Liver (tissue), 8 donors: ENCODE measurements at regions not wholly inside any gene's neighbourhood (a gene's known extent, or its start where the extent isn't known, plus 50 kb on each side); places are given as distances from the start of the nearest gene placed in this dataset.

ENCODE experiments used
- DNase-seq: peaks from one replicate; pipeline ENCODE4 v3.0.0-alpha.2; 2017; ENCODE audit warnings: low spot score
- H3K27ac ChIP-seq, 2 donors: one replicate each; pipeline ENCODE4 v1.7.0; 2013; ENCODE audit warnings: inconsistent platforms in 2 of 2, low read length in 2 of 2, control low read depth in 1 of 2, low read depth in 1 of 2, mild to moderate bottlenecking in 1 of 2
- H3K27me3 ChIP-seq, 4 donors: one replicate each; pipeline versions ENCODE4 v1.6.1 to v1.7.0; 2013; ENCODE audit warnings: low read length in 3 of 4, inconsistent platforms in 1 of 4, mild to moderate bottlenecking in 1 of 4, moderate library complexity in 1 of 4; ENCODE audit not compliant: control insufficient read depth in 4 of 4, insufficient read depth in 4 of 4
- H3K36me3 ChIP-seq, 4 donors: one replicate each; pipeline versions ENCODE4 v1.6.1 to v1.7.0; 2013; ENCODE audit warnings: low read length in 3 of 4, mild to moderate bottlenecking in 3 of 4, low read depth in 1 of 4, moderate library complexity in 1 of 4; ENCODE audit not compliant: control insufficient read depth in 4 of 4, insufficient read depth in 3 of 4
- H3K4me1 ChIP-seq, 4 donors: one replicate each; pipeline versions ENCODE4 v1.6.1 to v1.7.0; 2013; ENCODE audit warnings: low read length in 3 of 4, mild to moderate bottlenecking in 3 of 4, moderate library complexity in 1 of 4; ENCODE audit not compliant: control insufficient read depth in 4 of 4, insufficient read depth in 4 of 4
- H3K4me3 ChIP-seq, 3 donors: one replicate each; pipeline versions ENCODE4 v1.6.1 to v1.7.0; 2013; ENCODE audit warnings: low read length in 3 of 3, control low read depth in 1 of 3, low read depth in 1 of 3, mild to moderate bottlenecking in 1 of 3
- H3K9ac ChIP-seq, 2 donors: one replicate each; pipeline ENCODE4 v1.7.0; 2013; ENCODE audit warnings: low read length in 2 of 2, mild to moderate bottlenecking in 2 of 2, moderate library complexity in 2 of 2, control low read depth in 1 of 2, low read depth in 1 of 2
- H3K9me3 ChIP-seq, 4 donors: one replicate each; pipeline versions ENCODE4 v1.6.1 to v1.7.0; 2013; ENCODE audit warnings: low read length in 3 of 4; ENCODE audit not compliant: control insufficient read depth in 4 of 4
- EGR1 ChIP-seq, 2 donors: IDR thresholded peaks; 2 replicates each; pipeline ENCODE4 v1.6.1; 2016 to 2018; ENCODE audit warnings: antibody characterized with exemption in 2 of 2, low read depth in 2 of 2
- FOXA1 ChIP-seq: IDR thresholded peaks from 2 replicates; pipeline ENCODE4 v1.6.1; 2016; ENCODE audit warnings: antibody characterized with exemption
- FOXA2 ChIP-seq: IDR thresholded peaks from 2 replicates; pipeline ENCODE4 v1.6.1; 2016; ENCODE audit warnings: antibody characterized with exemption
- GABPA ChIP-seq, 2 donors: IDR thresholded peaks in 1 of 2; conservative IDR thresholded peaks in 1 of 2; 2 replicates each; pipeline ENCODE4 v1.6.1; 2016; ENCODE audit warnings: antibody characterized with exemption in 2 of 2, mild to moderate bottlenecking in 1 of 2, moderate library complexity in 1 of 2
- HNF4A ChIP-seq, 2 donors: conservative IDR thresholded peaks; 2 replicates each; pipeline ENCODE4 v1.6.1; 2016; ENCODE audit warnings: antibody characterized with exemption in 2 of 2, mild to moderate bottlenecking in 2 of 2
- HNF4G ChIP-seq: IDR thresholded peaks from 2 replicates; pipeline ENCODE4 v1.6.1; 2016; ENCODE audit warnings: antibody characterized with exemption
- JUND ChIP-seq, 2 donors: IDR thresholded peaks; 2 replicates each; pipeline ENCODE4 v1.6.1; 2016; ENCODE audit warnings: antibody characterized with exemption in 2 of 2
- NR2F2 ChIP-seq: IDR thresholded peaks from 2 replicates; pipeline ENCODE4 v1.6.1; 2016; ENCODE audit warnings: antibody characterized with exemption
- RAD21 ChIP-seq, 2 donors: IDR thresholded peaks; 2 replicates each; pipeline ENCODE4 v1.6.1; 2016; ENCODE audit warnings: antibody characterized with exemption in 2 of 2, mild to moderate bottlenecking in 2 of 2
- RXRA ChIP-seq, 2 donors: IDR thresholded peaks; 2 replicates each; pipeline ENCODE4 v1.6.1; 2017 to 2018; ENCODE audit warnings: antibody characterized with exemption in 2 of 2, mild to moderate bottlenecking in 1 of 2
- SP1 ChIP-seq: IDR thresholded peaks from 2 replicates; pipeline ENCODE4 v1.6.1; 2018; ENCODE audit warnings: antibody characterized with exemption, mild to moderate bottlenecking
- TAF1 ChIP-seq: conservative IDR thresholded peaks from 2 replicates; pipeline ENCODE4 v1.6.1; 2016; ENCODE audit warnings: antibody characterized with exemption, mild to moderate bottlenecking
- YY1 ChIP-seq: IDR thresholded peaks from 2 replicates; pipeline ENCODE4 v1.6.1; 2016; ENCODE audit warnings: antibody characterized with exemption, mild to moderate bottlenecking
- WGBS: extraction: QIAGEN DNeasy Blood & Tissue Kit; methylation state at CpG from one replicate; pipeline ENCODE4 v1.1.7; 2013; 5-methylcytosine and 5-hydroxymethylcytosine counted together
- TF ChIP-seq, protein P1 (sequence below): IDR thresholded peaks from 2 replicates; pipeline ENCODE4 v1.6.1; 2016; ENCODE audit warnings: antibody characterized with exemption
- TF ChIP-seq, protein P2 (sequence below): fragments of 150-350 bp; IDR thresholded peaks from 2 replicates; pipeline ENCODE4 v1.5.1; 2017; ENCODE audit warnings: improper control_type of control experiment, low read depth, low read length; ENCODE audit not compliant: missing input control
- TF ChIP-seq, protein P3 (sequence below): IDR thresholded peaks from 2 replicates; pipeline ENCODE4 v1.6.1; 2016; ENCODE audit warnings: antibody characterized with exemption, mild to moderate bottlenecking
- TF ChIP-seq, protein P4 (sequence below): IDR thresholded peaks from 2 replicates; pipeline ENCODE4 v1.6.1; 2016; ENCODE audit warnings: antibody characterized with exemption
- TF ChIP-seq, protein P5 (sequence below): IDR thresholded peaks from 2 replicates; pipeline ENCODE4 v1.6.1; 2016; ENCODE audit warnings: antibody characterized with exemption
- donor health status: healthy.
- donor health status: healthy.
- donor health status: healthy.
- donor health status: healthy.
- donor health status: healthy.

DNA sequence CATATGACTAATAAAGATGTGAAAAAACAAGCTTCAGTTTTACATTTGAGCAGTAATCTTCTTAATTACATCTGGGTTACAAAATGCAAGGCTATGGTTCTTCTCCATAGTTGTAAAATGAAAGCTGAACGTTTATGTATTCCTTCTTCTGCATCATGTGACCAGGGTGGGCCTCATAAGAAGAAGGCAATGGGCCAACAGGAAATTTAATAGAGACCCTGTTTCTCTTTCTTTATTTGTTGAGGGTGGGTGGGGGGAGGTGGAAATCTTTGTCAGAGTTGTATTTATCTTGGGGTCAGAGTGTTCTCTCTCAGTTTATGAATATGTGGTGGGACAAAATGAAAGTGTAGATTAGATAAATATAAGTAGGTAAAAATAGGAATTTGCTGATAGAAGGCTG lies 418.8 kb downstream of the TLE4 start:
- no peak for DNase-seq
- no peaks in the 10 kb centered on the region for H3K9me3 ChIP-seq
- H3K36me3 ChIP-seq: no peaks in the 10 kb centered on the region
- H3K27ac ChIP-seq: no peak overlapping the region
- H3K4me3 ChIP-seq: no peak overlapping the region
- H3K9ac ChIP-seq: no peak overlapping the region
- H3K4me1 ChIP-seq: no peaks in the 10 kb centered on the region
- TF ChIP-seq YY1 (no peak), JUND (IDR thresholded peaks at IDR 0.05) (no peak), GABPA (IDR thresholded peaks at IDR 0.05 in 1 of 2, conservative IDR thresholded peaks at IDR 0.05 in 1 of 2) (no peak), FOXA2 (no peak), FOXA1 (no peak), RAD21 (IDR thresholded peaks at IDR 0.05) (no peak), HNF4A (conservative IDR thresholded peaks at IDR 0.05) (no peak), HNF4G (no peak), RXRA (IDR thresholded peaks at IDR 0.05) (no peak), EGR1 (IDR thresholded peaks at IDR 0.05; ENCODE audit: low read depth in 2 of 2) (no peak), TAF1 (no peak), SP1 (no peak), NR2F2 (no peak)
- TF ChIP-seq, protein P1, sequence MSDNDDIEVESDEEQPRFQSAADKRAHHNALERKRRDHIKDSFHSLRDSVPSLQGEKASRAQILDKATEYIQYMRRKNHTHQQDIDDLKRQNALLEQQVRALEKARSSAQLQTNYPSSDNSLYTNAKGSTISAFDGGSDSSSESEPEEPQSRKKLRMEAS: no peak
- TF ChIP-seq, protein P2, sequence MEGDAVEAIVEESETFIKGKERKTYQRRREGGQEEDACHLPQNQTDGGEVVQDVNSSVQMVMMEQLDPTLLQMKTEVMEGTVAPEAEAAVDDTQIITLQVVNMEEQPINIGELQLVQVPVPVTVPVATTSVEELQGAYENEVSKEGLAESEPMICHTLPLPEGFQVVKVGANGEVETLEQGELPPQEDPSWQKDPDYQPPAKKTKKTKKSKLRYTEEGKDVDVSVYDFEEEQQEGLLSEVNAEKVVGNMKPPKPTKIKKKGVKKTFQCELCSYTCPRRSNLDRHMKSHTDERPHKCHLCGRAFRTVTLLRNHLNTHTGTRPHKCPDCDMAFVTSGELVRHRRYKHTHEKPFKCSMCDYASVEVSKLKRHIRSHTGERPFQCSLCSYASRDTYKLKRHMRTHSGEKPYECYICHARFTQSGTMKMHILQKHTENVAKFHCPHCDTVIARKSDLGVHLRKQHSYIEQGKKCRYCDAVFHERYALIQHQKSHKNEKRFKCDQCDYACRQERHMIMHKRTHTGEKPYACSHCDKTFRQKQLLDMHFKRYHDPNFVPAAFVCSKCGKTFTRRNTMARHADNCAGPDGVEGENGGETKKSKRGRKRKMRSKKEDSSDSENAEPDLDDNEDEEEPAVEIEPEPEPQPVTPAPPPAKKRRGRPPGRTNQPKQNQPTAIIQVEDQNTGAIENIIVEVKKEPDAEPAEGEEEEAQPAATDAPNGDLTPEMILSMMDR: no peak
- TF ChIP-seq, protein P3, sequence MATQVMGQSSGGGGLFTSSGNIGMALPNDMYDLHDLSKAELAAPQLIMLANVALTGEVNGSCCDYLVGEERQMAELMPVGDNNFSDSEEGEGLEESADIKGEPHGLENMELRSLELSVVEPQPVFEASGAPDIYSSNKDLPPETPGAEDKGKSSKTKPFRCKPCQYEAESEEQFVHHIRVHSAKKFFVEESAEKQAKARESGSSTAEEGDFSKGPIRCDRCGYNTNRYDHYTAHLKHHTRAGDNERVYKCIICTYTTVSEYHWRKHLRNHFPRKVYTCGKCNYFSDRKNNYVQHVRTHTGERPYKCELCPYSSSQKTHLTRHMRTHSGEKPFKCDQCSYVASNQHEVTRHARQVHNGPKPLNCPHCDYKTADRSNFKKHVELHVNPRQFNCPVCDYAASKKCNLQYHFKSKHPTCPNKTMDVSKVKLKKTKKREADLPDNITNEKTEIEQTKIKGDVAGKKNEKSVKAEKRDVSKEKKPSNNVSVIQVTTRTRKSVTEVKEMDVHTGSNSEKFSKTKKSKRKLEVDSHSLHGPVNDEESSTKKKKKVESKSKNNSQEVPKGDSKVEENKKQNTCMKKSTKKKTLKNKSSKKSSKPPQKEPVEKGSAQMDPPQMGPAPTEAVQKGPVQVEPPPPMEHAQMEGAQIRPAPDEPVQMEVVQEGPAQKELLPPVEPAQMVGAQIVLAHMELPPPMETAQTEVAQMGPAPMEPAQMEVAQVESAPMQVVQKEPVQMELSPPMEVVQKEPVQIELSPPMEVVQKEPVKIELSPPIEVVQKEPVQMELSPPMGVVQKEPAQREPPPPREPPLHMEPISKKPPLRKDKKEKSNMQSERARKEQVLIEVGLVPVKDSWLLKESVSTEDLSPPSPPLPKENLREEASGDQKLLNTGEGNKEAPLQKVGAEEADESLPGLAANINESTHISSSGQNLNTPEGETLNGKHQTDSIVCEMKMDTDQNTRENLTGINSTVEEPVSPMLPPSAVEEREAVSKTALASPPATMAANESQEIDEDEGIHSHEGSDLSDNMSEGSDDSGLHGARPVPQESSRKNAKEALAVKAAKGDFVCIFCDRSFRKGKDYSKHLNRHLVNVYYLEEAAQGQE: no peak
- TF ChIP-seq, protein P4, sequence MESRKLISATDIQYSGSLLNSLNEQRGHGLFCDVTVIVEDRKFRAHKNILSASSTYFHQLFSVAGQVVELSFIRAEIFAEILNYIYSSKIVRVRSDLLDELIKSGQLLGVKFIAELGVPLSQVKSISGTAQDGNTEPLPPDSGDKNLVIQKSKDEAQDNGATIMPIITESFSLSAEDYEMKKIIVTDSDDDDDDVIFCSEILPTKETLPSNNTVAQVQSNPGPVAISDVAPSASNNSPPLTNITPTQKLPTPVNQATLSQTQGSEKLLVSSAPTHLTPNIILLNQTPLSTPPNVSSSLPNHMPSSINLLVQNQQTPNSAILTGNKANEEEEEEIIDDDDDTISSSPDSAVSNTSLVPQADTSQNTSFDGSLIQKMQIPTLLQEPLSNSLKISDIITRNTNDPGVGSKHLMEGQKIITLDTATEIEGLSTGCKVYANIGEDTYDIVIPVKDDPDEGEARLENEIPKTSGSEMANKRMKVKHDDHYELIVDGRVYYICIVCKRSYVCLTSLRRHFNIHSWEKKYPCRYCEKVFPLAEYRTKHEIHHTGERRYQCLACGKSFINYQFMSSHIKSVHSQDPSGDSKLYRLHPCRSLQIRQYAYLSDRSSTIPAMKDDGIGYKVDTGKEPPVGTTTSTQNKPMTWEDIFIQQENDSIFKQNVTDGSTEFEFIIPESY: no peak
- TF ChIP-seq, protein P5, sequence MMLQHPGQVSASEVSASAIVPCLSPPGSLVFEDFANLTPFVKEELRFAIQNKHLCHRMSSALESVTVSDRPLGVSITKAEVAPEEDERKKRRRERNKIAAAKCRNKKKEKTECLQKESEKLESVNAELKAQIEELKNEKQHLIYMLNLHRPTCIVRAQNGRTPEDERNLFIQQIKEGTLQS: no peak
- 33% methylated on average over 1 of the region's 1 CpG for WGBS
- H3K27me3 ChIP-seq: no peaks in the 10 kb centered on the region

DNA sequence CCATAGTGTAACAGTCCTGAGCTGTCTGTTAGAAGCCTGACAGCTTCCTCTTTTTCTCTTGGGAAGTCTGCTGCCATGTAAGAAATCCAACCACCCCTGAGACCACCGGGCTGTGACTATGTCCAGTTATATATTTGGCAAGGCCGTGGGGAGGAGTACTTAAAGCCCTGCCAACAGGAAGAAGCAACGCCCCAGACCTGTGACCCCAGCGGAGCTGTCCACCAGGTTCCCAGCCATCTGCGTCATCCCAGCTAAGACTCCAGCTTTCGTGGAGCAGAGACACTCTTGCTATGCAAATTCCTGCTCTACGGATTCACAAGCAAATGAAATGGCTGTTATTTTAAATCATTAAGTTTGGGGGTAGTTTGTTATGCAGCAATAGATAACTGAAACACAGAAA lies 417.3 kb downstream of the TLE4 start:
- no peak overlapping the region for H3K27ac ChIP-seq
- no peaks in the 10 kb centered on the region for H3K9me3 ChIP-seq
- no peaks in the 10 kb centered on the region for H3K27me3 ChIP-seq
- H3K9ac ChIP-seq: no peak overlapping the region
- H3K36me3 ChIP-seq: no peaks in the 10 kb centered on the region
- no peak overlapping the region for H3K4me3 ChIP-seq
- no peaks in the 10 kb centered on the region for H3K4me1 ChIP-seq
- WGBS: 53% methylated on average over 7 of the region's 7 CpGs
- DNase-seq: no peak
- TF ChIP-seq, protein P1: no peak
- TF ChIP-seq, protein P3: no peak
- TF ChIP-seq, protein P5: no peak
- TF ChIP-seq FOXA2 (no peak), FOXA1 (no peak), HNF4G (no peak)
- TF ChIP-seq, protein P2: no peak
